Brain microvascular endothelial cell (primary cell): ENCODE measurements at regions not wholly inside any gene's neighbourhood (a gene's known extent, or its start where the extent isn't known, plus 50 kb on each side); places are given as distances from the start of the nearest gene placed in this dataset.
A peak's percentile ranks its signal among the peaks of the same experiment; 100 is the strongest.

ENCODE experiments used
- DNase-seq: peaks from one replicate; pipeline ENCODE4 v3.0.0-alpha.2; 2020
- H3K27ac ChIP-seq: fragments of 250-450 bp; sonication (Bioruptor Pico); 2 replicates; pipeline ENCODE4 v1.5.1; 2020; ENCODE audit warnings: mild to moderate bottlenecking, moderate library complexity
- H3K27me3 ChIP-seq: fragments of 250-450 bp; sonication (Bioruptor Pico); replicated peaks from 2 replicates; pipeline ENCODE4 v1.5.1; 2020; ENCODE audit warnings: mild to moderate bottlenecking
- H3K36me3 ChIP-seq: fragments of 250-450 bp; sonication (Bioruptor Pico); replicated peaks from 2 replicates; pipeline ENCODE4 v1.5.1; 2020; ENCODE audit warnings: mild to moderate bottlenecking
- H3K4me3 ChIP-seq: 2 replicates; pipeline ENCODE4 v1.5.1; 2011; ENCODE audit warnings: low read depth, mild to moderate bottlenecking, control low read depth, low read length, moderate library complexity
- in situ Hi-C: cut with HindIII; loops from 2 replicates; pipeline ENCODE4 v1.10.0; 2017; ENCODE audit warnings: low sequenced_read_pairs, low pct_ligation_motif_present
- TF ChIP-seq, protein P1 (sequence below): IDR thresholded peaks from 2 replicates; pipeline ENCODE4 v1.5.1; 2011; ENCODE audit warnings: low read depth, mild to moderate bottlenecking, moderate library complexity, low read length, control low read depth, inconsistent platforms; ENCODE audit errors: missing control alignments

DNA sequence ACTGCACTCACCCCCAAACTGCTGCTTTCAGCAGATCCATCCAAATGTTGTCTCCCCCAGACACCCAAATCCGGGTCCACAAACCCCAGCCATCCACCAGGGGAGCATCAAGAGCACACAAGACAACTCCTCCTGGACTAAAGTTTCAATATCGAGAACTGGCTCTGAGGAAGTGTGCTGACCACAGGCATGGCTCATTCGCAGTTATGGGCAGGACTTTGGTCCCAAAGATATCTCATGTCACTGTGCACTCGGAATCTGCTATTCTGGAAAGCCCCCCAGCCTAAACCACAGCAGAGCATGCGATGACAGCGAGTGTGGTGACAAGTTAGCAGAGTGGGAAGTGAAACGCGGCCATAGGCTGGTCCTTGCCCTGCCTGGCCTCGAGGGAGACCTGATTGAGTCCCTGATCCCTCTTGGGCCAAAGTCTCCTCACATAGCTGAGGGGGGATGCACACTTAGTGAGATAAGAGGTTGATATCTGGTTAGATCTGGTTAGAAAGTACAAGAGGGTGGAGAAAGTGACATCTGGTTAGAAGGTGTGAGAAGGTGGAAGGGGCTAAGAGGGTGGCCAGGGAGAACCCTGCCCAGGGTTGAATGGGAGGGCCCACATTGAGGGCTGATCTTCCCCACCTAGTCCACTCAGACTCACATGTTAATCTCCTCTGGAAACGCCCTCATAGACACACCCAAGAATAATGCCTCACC lies 149.7 kb downstream of the MRPL14 start:
- Histone ChIP-seq H3K27me3 (no peaks in the 10 kb centered on the region), H3K27ac (no peak overlapping the region), H3K4me3 (no peak overlapping the region), H3K36me3 (no peaks in the 10 kb centered on the region)
- TF ChIP-seq, protein P1, sequence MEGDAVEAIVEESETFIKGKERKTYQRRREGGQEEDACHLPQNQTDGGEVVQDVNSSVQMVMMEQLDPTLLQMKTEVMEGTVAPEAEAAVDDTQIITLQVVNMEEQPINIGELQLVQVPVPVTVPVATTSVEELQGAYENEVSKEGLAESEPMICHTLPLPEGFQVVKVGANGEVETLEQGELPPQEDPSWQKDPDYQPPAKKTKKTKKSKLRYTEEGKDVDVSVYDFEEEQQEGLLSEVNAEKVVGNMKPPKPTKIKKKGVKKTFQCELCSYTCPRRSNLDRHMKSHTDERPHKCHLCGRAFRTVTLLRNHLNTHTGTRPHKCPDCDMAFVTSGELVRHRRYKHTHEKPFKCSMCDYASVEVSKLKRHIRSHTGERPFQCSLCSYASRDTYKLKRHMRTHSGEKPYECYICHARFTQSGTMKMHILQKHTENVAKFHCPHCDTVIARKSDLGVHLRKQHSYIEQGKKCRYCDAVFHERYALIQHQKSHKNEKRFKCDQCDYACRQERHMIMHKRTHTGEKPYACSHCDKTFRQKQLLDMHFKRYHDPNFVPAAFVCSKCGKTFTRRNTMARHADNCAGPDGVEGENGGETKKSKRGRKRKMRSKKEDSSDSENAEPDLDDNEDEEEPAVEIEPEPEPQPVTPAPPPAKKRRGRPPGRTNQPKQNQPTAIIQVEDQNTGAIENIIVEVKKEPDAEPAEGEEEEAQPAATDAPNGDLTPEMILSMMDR: peak; percentile 54
- DNase-seq: no peak
- in situ Hi-C loops: no loop called here

DNA sequence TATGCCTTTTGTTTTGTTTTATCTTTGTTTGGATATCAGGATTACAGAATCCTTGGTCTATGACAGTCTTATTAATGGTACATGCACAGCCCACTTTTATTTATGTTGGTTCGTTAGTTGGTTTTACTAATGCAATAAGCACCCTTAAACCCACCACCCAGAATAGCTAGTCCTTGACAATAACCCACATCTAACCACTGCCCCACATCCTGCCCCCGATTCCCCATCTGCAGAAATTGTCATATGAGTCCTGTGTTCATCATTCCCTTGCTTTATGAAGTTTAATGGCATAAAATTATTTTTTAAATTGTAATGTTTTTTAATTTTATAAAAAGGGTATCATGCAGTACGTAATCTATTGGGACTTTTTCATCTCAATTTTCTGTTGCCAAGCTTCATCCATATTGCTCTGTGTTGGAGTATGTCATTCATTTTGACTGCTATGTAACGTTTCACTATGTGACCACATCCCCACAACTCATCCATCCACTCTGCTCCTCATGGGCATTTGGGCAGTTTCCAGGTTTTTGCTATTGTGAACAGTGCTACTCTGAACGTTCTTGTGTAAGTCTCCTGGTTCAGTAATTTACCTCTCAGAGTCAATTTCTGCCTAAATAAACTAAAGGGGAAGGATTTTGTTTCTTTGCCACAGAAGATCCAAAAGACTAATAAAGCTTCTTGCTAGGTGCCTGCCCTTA lies 150.4 kb downstream of the MRPL14 start:
- in situ Hi-C loops: no loop called here
- H3K27me3 ChIP-seq: no peaks in the 10 kb centered on the region
- no peak overlapping the region for H3K27ac ChIP-seq
- no peak overlapping the region for H3K4me3 ChIP-seq
- TF ChIP-seq, protein P1: no peak
- DNase-seq: no peak
- H3K36me3 ChIP-seq: no peaks in the 10 kb centered on the region

GRCh38 chr6:43974643-43975230 lies 152.5 kb downstream of the MRPL14 start:
- TF ChIP-seq, protein P1: no peak
- no peak for DNase-seq
- Histone ChIP-seq H3K4me3 (no peak overlapping the region), H3K27me3 (no peaks in the 10 kb centered on the region), H3K36me3 (no peaks in the 10 kb centered on the region), H3K27ac (no peak overlapping the region)
- in situ Hi-C loops: no loop called here

GRCh38 chr6:43973357-43973756 lies 153.9 kb downstream of the MRPL14 start:
- H3K36me3 ChIP-seq: no peaks in the 10 kb centered on the region
- in situ Hi-C loops: no loop called here
- H3K27ac ChIP-seq: no peak overlapping the region
- TF ChIP-seq, protein P1: no peak
- H3K4me3 ChIP-seq: no peak overlapping the region
- no peak for DNase-seq
- H3K27me3 ChIP-seq: no peaks in the 10 kb centered on the region

GRCh38 chr6:43972913-43973300 lies 154.3 kb downstream of the MRPL14 start:
- Histone ChIP-seq H3K27ac (no peak overlapping the region), H3K36me3 (no peaks in the 10 kb centered on the region), H3K27me3 (no peaks in the 10 kb centered on the region), H3K4me3 (no peak overlapping the region)
- in situ Hi-C loops: no loop called here
- peak; percentile 65 for DNase-seq
- TF ChIP-seq, protein P1: no peak
